Pancreas (tissue), 10 donors: ENCODE measurements at regions not wholly inside any gene's neighbourhood (a gene's known extent, or its start where the extent isn't known, plus 50 kb on each side); places are given as distances from the start of the nearest gene placed in this dataset.

ENCODE experiments used
- ATAC-seq, 4 donors: fragments of 200-7000 bp; cut with Tn5 transposase; one replicate each; pipeline versions ENCODE4 v1.8.0 to v1.9.1; 2020; ENCODE audit warnings: mild to moderate bottlenecking in 4 of 4, moderate library complexity in 4 of 4
- DNase-seq, 6 donors: peaks; one replicate each; pipeline ENCODE4 v3.0.0-alpha.2; 2020
- FAIRE-seq: peaks from 2 replicates; lab custom pipeline; 2012; peaks lifted over from hg19 to GRCh38; lab: Jason Lieb, UNC
- H3K27ac ChIP-seq, 4 donors: fragments of 200-600 bp; sonication (generic); 1 replicate in 3 of 4; 2 replicates in 1 of 4; pipeline versions ENCODE4 v1.5.0 to v1.8.0; 2020
- H3K27me3 ChIP-seq, 4 donors: fragments of 200-600 bp; one replicate each; pipeline ENCODE4 v1.8.0; 2021
- H3K36me3 ChIP-seq, 3 donors: fragments of 200-600 bp; sonication (generic) in 1 of 3; one replicate each; pipeline versions ENCODE4 v1.5.0 to v1.8.0; 2020 to 2021
- H3K4me1 ChIP-seq, 3 donors: fragments of 200-600 bp; one replicate each; pipeline ENCODE4 v1.8.0; 2021
- H3K4me3 ChIP-seq, 4 donors: fragments of 200-600 bp; sonication (generic) in 2 of 4; one replicate each; pipeline versions ENCODE4 v1.5.0 to v1.8.0; 2020 to 2021
- H3K9me3 ChIP-seq, 4 donors: fragments of 200-600 bp; one replicate each; pipeline ENCODE4 v1.8.0; 2021
- WGBS, 2 donors: extraction: QIAGEN DNeasy Blood & Tissue Kit; methylation state at CpG; one replicate each; pipeline ENCODE4 v1.1.7; 2013; 5-methylcytosine and 5-hydroxymethylcytosine counted together
- intact Hi-C, 3 donors: fragments of 100-400 bp; cut with DNase I; formaldehyde crosslinking; loops; one replicate each; pipeline versions ENCODE4 v1.11.1 to v1.14.2; 2022
- TF ChIP-seq, protein P1 (sequence below), 4 donors: fragments of 200-600 bp; sonication (generic) in 3 of 4; IDR thresholded peaks; one replicate each; pipeline versions ENCODE4 v1.5.0 to v1.8.0; 2021; ENCODE audit warnings: antibody characterized with exemption in 4 of 4
- donor health status: healthy with polysubstance abuse.
- donor health status: DM: no; HTN: no; CAD: no; lungs with moderate emphysema.
- donor health status: DM: no; HTN: no; CAD: no.
- donor health status: control.
- donor health status: control.
- donor health status: Bipolar disorder and iron deficiency.
- donor health status: DM: yes; HTN: yes; CAD: no.
- donor health status: DM: no; HTN: no; CAD: no.
- donor health status: DM: no; HTN: no; CAD: no.
- donor health status: DM: yes; HTN: yes; CAD: no.

DNA sequence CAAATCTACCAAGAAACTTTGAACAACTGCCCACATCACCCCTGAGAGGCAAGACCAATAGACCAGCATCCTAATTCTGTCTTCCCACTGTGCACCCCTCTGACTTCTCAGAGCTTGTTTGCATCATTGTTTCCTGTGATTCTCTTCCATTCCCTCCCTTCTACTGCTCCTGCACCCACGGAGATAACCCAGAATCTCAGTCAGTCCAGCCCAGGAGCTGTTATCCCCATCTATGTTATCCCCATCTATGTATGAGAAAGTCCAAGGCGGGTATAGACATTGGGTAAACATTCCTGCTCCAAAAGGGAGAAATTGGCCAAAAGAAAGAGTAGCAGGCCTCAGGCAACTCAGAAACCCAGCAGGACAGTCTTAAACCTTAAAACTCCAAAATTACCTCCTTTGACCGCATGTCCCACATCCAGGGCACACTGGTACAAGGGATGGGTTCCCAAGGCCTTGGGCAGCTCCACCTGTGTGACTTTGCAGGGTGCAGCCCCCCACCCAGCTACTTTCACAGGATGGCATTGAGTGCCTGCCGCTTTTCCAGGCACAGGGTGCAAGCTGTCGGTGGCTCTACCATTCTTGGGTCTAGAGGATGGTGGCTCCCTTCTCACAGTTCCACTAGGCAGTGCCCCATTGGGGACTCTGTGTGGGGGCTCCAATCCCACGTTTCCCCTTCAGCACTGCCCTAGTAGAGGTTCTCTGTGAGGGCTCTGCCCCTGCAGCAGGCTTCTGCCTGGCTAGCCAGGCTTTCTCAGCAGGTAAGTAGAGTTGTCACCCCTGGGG, 414.8 kb downstream of the NPHP4 start:
- TF ChIP-seq, protein P1, sequence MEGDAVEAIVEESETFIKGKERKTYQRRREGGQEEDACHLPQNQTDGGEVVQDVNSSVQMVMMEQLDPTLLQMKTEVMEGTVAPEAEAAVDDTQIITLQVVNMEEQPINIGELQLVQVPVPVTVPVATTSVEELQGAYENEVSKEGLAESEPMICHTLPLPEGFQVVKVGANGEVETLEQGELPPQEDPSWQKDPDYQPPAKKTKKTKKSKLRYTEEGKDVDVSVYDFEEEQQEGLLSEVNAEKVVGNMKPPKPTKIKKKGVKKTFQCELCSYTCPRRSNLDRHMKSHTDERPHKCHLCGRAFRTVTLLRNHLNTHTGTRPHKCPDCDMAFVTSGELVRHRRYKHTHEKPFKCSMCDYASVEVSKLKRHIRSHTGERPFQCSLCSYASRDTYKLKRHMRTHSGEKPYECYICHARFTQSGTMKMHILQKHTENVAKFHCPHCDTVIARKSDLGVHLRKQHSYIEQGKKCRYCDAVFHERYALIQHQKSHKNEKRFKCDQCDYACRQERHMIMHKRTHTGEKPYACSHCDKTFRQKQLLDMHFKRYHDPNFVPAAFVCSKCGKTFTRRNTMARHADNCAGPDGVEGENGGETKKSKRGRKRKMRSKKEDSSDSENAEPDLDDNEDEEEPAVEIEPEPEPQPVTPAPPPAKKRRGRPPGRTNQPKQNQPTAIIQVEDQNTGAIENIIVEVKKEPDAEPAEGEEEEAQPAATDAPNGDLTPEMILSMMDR (IDR thresholded peaks at IDR 0.05): no peak
- Histone ChIP-seq H3K9me3 (no peaks in the 10 kb centered on the region), H3K27me3 (no peaks in the 10 kb centered on the region), H3K27ac (no peak overlapping the region), H3K4me3 (no peak overlapping the region), H3K36me3 (no peaks in the 10 kb centered on the region), H3K4me1 (no peaks in the 10 kb centered on the region)
- intact Hi-C loops: no loop called here
- ATAC-seq (no peak), DNase-seq (no peak), FAIRE-seq (no peak)
- 58 to 66% methylated on average over 6 of the region's 6 CpGs for WGBS, 2 donors

DNA sequence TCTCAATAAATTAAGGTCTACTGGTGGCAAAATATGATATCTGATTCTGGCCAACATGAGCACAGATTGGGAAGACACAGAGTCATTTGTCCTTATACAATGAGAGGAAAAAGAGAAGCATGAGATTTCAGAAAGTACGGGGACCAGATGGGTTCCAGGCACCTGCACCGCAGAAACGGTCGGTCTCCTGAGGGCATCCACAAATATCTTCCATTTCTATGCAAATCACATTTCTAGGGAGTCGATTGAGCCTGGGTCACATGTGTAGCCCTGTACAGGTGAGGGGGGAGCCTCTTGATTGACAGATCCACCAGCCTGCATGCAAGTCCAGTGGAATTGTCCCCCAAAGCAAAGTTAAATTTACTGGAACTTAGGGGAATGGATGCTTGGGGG, 415.6 kb downstream of the NPHP4 start:
- Histone ChIP-seq H3K27ac (no peak overlapping the region), H3K9me3 (no peaks in the 10 kb centered on the region), H3K4me3 (no peak overlapping the region), H3K4me1 (no peaks in the 10 kb centered on the region), H3K36me3 (no peaks in the 10 kb centered on the region), H3K27me3 (no peaks in the 10 kb centered on the region)
- TF ChIP-seq, protein P1 (IDR thresholded peaks at IDR 0.05): no peak
- no peak for ATAC-seq
- FAIRE-seq: no peak
- 62 to 84% methylated on average over 5 of the region's 5 CpGs for WGBS, 2 donors
- no peak for DNase-seq
- intact Hi-C loops: no loop called here

DNA sequence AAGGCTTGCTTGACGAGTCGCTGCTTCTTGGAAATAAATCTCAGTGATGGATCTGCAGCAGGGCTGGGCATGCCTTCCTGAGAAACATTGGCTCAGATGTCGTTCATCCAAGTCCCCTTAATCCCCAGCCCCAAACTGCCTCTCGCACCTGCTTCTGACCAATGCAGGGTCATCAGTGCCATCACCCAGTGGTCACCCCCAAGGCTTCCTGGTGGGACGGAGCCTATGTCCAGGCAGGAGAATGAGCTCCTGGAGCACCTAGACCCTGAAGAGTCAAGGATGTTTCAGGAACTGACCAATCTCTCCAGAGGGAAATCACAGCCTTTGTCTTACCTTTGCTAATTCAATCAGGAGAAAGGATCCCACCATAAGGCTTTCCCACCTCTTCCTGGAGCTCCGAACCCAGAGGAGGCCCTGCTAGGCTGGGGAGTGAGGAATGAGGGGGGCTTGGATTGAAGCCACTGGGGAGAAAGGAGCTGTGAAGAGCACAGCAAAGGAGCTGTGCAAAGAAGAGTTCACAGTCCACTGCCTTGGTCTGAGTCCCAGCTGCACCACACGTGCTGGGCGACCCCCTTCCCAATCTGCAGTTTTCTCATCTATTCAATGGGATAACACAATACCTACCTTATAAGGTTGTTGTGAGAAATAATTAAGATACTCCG, 416.1 kb downstream of the NPHP4 start:
- no peaks in the 10 kb centered on the region for H3K36me3 ChIP-seq
- no peaks in the 10 kb centered on the region for H3K9me3 ChIP-seq
- FAIRE-seq (no peak), ATAC-seq (no peak), DNase-seq (no peak)
- TF ChIP-seq, protein P1 (IDR thresholded peaks at IDR 0.05): no peak
- H3K4me3 ChIP-seq: no peak overlapping the region
- no peaks in the 10 kb centered on the region for H3K4me1 ChIP-seq
- no peak overlapping the region for H3K27ac ChIP-seq
- 47 to 61% methylated on average over 9 of the region's 9 CpGs for WGBS, 2 donors
- H3K27me3 ChIP-seq: no peaks in the 10 kb centered on the region
- intact Hi-C loops: no loop called here

DNA sequence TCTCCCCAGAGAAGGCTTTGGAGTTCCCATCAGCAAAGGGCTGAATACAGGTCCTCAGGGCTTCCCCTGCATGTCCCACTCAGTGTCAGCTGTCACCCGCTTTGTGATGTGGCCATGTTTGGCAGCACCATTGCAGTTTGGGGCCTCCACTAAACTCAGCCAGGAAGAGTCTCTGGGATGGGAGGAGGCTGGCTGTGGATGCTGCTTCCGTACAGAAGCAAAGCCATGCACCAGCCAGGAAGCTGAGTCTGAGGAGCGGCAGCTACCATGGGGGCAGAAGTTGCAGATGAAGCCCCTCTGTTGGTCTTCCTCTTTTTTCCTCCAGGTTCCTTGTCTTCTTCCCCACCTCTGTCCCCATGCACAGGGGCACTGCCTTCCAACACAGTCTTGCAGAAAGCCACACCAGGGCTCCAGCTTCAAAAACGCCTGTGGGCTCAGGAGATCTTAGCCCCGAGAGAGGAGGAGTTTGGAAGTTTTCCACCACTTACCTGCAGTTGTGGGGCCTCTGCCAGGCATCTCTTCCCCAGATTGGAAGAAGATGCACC, 416.8 kb downstream of the NPHP4 start:
- FAIRE-seq: no peak
- no peaks in the 10 kb centered on the region for H3K9me3 ChIP-seq
- ATAC-seq: no peak
- 60 to 70% methylated on average over 5 of the region's 5 CpGs for WGBS, 2 donors
- H3K27me3 ChIP-seq: no peaks in the 10 kb centered on the region
- no peaks in the 10 kb centered on the region for H3K36me3 ChIP-seq
- H3K4me3 ChIP-seq: no peak overlapping the region
- intact Hi-C loops: no loop called here
- TF ChIP-seq, protein P1 (IDR thresholded peaks at IDR 0.05): no peak
- DNase-seq: no peak
- no peak overlapping the region for H3K27ac ChIP-seq
- H3K4me1 ChIP-seq: no peaks in the 10 kb centered on the region

DNA sequence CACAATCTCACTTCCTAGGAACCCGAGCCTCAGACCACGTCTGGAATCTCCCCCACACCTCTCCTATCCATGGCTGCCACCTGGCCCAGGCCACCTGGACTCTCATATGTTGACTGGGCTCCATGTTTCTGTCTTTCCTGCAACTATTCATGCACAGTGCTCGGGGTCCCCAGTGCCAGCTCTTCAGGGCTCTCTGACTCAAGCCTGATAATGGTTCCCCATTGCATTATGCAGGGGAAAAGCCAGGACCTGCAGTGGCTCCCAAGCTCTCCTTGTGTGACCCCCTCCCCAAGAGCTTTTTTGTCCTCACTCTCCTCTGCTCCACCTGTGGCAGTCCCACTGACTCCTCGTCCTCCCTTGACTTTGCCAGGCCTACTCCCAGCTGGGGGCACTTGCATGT, 417.6 kb downstream of the NPHP4 start:
- intact Hi-C loops: no loop called here
- TF ChIP-seq, protein P1 (IDR thresholded peaks at IDR 0.05): no peak
- WGBS, 2 donors: 26 to 44% methylated on average over 4 of the region's 4 CpGs
- H3K4me3 ChIP-seq: no peak overlapping the region
- no peak overlapping the region for H3K27ac ChIP-seq
- FAIRE-seq (no peak), ATAC-seq (no peak), DNase-seq (no peak)
- H3K27me3 ChIP-seq: no peaks in the 10 kb centered on the region
- no peaks in the 10 kb centered on the region for H3K36me3 ChIP-seq
- H3K9me3 ChIP-seq: no peaks in the 10 kb centered on the region
- no peaks in the 10 kb centered on the region for H3K4me1 ChIP-seq
